Smooth muscle cell (in vitro differentiated cells): ENCODE measurements at regions not wholly inside any gene's neighbourhood (a gene's known extent, or its start where the extent isn't known, plus 50 kb on each side); places are given as distances from the start of the nearest gene placed in this dataset.

Experiments used
- DNase-seq: peaks from one replicate; lab custom pipeline; 2025; ENCODE audit not compliant: unreplicated experiment; lab: John Stamatoyannopoulos, UW
- H2AFZ ChIP-seq: fragments of 200-600 bp; sonication (generic); 2 replicates; pipeline ENCODE4 v1.6.0; 2016; ENCODE audit warnings: antibody characterized with exemption, low read depth, mild to moderate bottlenecking
- H3F3A ChIP-seq: fragments of 200-600 bp; sonication (generic); 2 replicates; pipeline ENCODE4 v1.6.0; 2017; ENCODE audit warnings: antibody characterized with exemption, low read depth
- H3K27ac ChIP-seq: fragments of 200-600 bp; sonication (generic); 2 replicates; pipeline ENCODE4 v1.5.1; 2016; ENCODE audit warnings: low read depth, mild to moderate bottlenecking
- H3K27me3 ChIP-seq: fragments of 200-600 bp; sonication (generic); 2 replicates; pipeline ENCODE4 v1.6.1; 2016; ENCODE audit warnings: low read depth, mild to moderate bottlenecking
- H3K36me3 ChIP-seq: fragments of 200-600 bp; sonication (generic); 2 replicates; pipeline ENCODE4 v1.5.1; 2016; ENCODE audit warnings: low read depth
- H3K4me1 ChIP-seq: fragments of 200-600 bp; sonication (generic); 2 replicates; pipeline ENCODE4 v1.5.1; 2016; ENCODE audit warnings: low read depth
- H3K4me2 ChIP-seq: fragments of 200-600 bp; sonication (generic); 2 replicates; pipeline ENCODE4 v1.6.0; 2016; ENCODE audit warnings: mild to moderate bottlenecking
- H3K4me3 ChIP-seq: fragments of 200-600 bp; sonication (generic); 2 replicates; pipeline ENCODE4 v1.5.1; 2016; ENCODE audit warnings: mild to moderate bottlenecking
- H3K79me2 ChIP-seq: fragments of 200-600 bp; sonication (generic); 2 replicates; pipeline ENCODE4 v1.6.0; 2016; ENCODE audit warnings: low read depth, mild to moderate bottlenecking
- H3K9ac ChIP-seq: fragments of 200-600 bp; sonication (generic); 2 replicates; pipeline ENCODE4 v1.6.0; 2016; ENCODE audit warnings: low read depth
- H3K9me3 ChIP-seq: fragments of 200-600 bp; sonication (generic); replicated peaks from 2 replicates; pipeline ENCODE4 v1.5.1; 2016; ENCODE audit warnings: low read depth
- H4K20me1 ChIP-seq: fragments of 200-600 bp; sonication (generic); 2 replicates; pipeline ENCODE4 v1.6.0; 2016; ENCODE audit warnings: low read depth
- WGBS: methylation state at CpG from one replicate; pipeline ENCODE4 v1.1.7; 2016; ENCODE audit warnings: low lambda C conversion rate; 5-methylcytosine and 5-hydroxymethylcytosine counted together
- TF ChIP-seq, protein P1 (sequence below): fragments of 200-600 bp; sonication (generic); IDR thresholded peaks from 2 replicates; pipeline ENCODE4 v1.5.1; 2017; ENCODE audit warnings: borderline replicate concordance, mild to moderate bottlenecking, antibody characterized with exemption; ENCODE audit not compliant: insufficient read depth, poor library complexity, severe bottlenecking

- no peak overlapping the region for H3K4me2 ChIP-seq
- H3K4me3 ChIP-seq = no peak overlapping the region
- H2AFZ ChIP-seq = no peak overlapping the region
- no peak for DNase-seq
- H3K79me2 ChIP-seq = no peaks in the 10 kb centered on the region
- no peaks in the 10 kb centered on the region for H3K36me3 ChIP-seq
- H3F3A ChIP-seq = no peaks in the 10 kb centered on the region
- H3K27me3 ChIP-seq = no peaks in the 10 kb centered on the region
- TF ChIP-seq, protein P1, sequence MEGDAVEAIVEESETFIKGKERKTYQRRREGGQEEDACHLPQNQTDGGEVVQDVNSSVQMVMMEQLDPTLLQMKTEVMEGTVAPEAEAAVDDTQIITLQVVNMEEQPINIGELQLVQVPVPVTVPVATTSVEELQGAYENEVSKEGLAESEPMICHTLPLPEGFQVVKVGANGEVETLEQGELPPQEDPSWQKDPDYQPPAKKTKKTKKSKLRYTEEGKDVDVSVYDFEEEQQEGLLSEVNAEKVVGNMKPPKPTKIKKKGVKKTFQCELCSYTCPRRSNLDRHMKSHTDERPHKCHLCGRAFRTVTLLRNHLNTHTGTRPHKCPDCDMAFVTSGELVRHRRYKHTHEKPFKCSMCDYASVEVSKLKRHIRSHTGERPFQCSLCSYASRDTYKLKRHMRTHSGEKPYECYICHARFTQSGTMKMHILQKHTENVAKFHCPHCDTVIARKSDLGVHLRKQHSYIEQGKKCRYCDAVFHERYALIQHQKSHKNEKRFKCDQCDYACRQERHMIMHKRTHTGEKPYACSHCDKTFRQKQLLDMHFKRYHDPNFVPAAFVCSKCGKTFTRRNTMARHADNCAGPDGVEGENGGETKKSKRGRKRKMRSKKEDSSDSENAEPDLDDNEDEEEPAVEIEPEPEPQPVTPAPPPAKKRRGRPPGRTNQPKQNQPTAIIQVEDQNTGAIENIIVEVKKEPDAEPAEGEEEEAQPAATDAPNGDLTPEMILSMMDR = no peak
- H3K27ac ChIP-seq = no peak overlapping the region
- no peaks in the 10 kb centered on the region for H4K20me1 ChIP-seq
- H3K4me1 ChIP-seq = no peaks in the 10 kb centered on the region
- no peak overlapping the region for H3K9ac ChIP-seq
- H3K9me3 ChIP-seq = no peaks in the 10 kb centered on the region
- 89% methylated on average over 4 of the region's 4 CpGs for WGBS
Observed at GRCh38 chr12:93146263-93146939, 217.3 kb upstream of the EEA1 start.

DNA sequence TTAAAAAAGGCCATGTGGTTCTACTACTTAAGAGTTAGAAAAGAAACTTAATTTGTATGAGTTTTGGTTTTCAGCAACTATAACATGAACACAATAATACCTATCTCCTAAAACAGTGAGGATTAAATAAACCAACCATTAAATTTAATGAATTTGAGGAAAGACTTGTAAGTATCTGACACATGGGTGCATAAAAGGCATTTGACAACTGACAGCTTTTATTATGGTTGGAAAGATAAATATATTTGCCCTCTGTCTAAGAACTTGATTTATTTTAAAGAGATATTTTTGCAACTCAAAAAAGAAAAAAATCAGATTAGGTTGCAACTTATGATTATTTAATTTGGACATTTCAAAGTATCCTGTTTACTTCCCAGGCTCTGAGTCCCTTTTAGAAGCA is 217.9 kb upstream of the EEA1 start:
- no peaks in the 10 kb centered on the region for H3K4me1 ChIP-seq
- H3K9me3 ChIP-seq = no peaks in the 10 kb centered on the region
- H3K4me3 ChIP-seq = no peak overlapping the region
- no peaks in the 10 kb centered on the region for H3F3A ChIP-seq
- no peak overlapping the region for H2AFZ ChIP-seq
- H3K4me2 ChIP-seq = no peak overlapping the region
- no peaks in the 10 kb centered on the region for H3K79me2 ChIP-seq
- no peaks in the 10 kb centered on the region for H4K20me1 ChIP-seq
- no peaks in the 10 kb centered on the region for H3K36me3 ChIP-seq
- H3K27me3 ChIP-seq = no peaks in the 10 kb centered on the region
- TF ChIP-seq, protein P1 = no peak
- H3K27ac ChIP-seq = no peak overlapping the region
- H3K9ac ChIP-seq = no peak overlapping the region
- no peak for DNase-seq

DNA sequence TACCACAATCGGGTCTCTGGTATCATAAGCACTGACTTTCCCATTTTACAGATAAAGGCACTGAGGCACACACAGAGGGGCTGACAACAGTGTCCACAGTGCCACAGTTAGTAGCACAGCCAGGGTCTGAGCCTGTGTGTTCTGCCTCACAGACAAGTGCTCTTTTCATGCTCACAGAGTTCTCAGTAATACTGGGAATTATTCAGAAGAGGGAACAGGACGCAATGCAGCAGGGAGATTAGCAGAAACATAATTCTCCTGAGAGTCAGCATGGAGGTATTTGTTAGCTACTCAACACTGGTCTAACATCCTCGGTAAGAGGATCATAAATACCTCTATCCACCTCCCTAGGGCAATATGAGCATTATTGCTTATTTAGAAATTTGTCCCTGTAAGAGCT is 219.3 kb upstream of the EEA1 start:
- Histone ChIP-seq H3K9ac (no peak overlapping the region), H3K9me3 (no peaks in the 10 kb centered on the region), H3K79me2 (no peaks in the 10 kb centered on the region), H3K27ac (peak overlapping the region; percentile 59), H2AFZ (peak overlapping the region; percentile 17), H3F3A (no peaks in the 10 kb centered on the region), H3K4me2 (no peak overlapping the region), H3K4me3 (no peak overlapping the region), H3K27me3 (no peaks in the 10 kb centered on the region), H3K36me3 (no peaks in the 10 kb centered on the region), H3K4me1 (no peaks in the 10 kb centered on the region), H4K20me1 (no peaks in the 10 kb centered on the region)
- 39% methylated on average over 3 of the region's 3 CpGs for WGBS
- TF ChIP-seq, protein P1 = no peak
- DNase-seq = no peak

DNA sequence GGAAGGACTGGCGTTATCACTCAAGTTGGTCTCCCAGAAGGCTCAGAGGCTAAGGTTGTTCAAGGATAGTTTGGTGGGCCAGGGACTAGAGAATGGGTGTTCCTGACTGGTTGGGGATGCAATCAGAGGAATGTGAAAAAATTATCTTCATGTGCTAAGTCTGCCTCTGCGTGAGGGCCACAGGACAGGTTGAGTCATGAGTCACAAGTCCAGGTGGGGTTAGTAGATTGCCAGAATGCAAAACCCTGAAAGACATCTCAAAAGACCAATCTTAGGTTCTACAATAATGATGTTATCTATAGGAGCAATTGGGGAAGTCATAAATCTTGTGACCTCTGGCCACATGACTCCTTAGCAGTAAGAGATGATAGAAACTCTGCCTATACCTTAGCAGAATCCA is 220.1 kb upstream of the EEA1 start:
- 69% methylated on average over 2 of the region's 2 CpGs for WGBS

More for the DNA sequence above, 220.1 kb upstream of the EEA1 start:
- Histone ChIP-seq H3K9ac (no peak overlapping the region), H3K79me2 (no peaks in the 10 kb centered on the region), H3K27me3 (no peaks in the 10 kb centered on the region), H3K36me3 (no peaks in the 10 kb centered on the region), H3K4me2 (no peak overlapping the region), H3K27ac (peak overlapping the region; percentile 59), H4K20me1 (no peaks in the 10 kb centered on the region), H2AFZ (no peak overlapping the region), H3K4me1 (no peaks in the 10 kb centered on the region), H3F3A (no peaks in the 10 kb centered on the region), H3K4me3 (no peak overlapping the region), H3K9me3 (no peaks in the 10 kb centered on the region)
- TF ChIP-seq, protein P1 = no peak
- DNase-seq = no peak
